GM12864 (cell line): ENCODE measurements at regions not wholly inside any gene's neighbourhood (a gene's known extent, or its start where the extent isn't known, plus 50 kb on each side); places are given as distances from the start of the nearest gene placed in this dataset.

Experiments used
- DNase-seq: peaks from one replicate; pipeline ENCODE4 v3.0.0-alpha.2; 2011; ENCODE audit warnings: low read depth
- H3K4me3 ChIP-seq: 2 replicates; pipeline ENCODE4 v1.5.1; 2011; ENCODE audit warnings: mild to moderate bottlenecking, low read depth, low read length, control low read depth
- CTCF ChIP-seq: IDR thresholded peaks from 2 replicates; pipeline ENCODE4 v1.5.1; 2011; ENCODE audit warnings: low read depth, mild to moderate bottlenecking, moderate library complexity, low read length, control low read depth, inconsistent platforms; ENCODE audit errors: missing control alignments

GRCh38 chr7:57327081-57327480 is 122.9 kb upstream of the ZNF716 start:
- no peak overlapping the region for H3K4me3 ChIP-seq
- no peak for TF ChIP-seq CTCF
- DNase-seq = no peak

- DNase-seq = no peak
- H3K4me3 ChIP-seq = no peak overlapping the region
- TF ChIP-seq CTCF = no peak
Measured at GRCh38 chr7:57328457-57328856, 121.5 kb upstream of the ZNF716 start.

- H3K4me3 ChIP-seq = no peak overlapping the region
- TF ChIP-seq CTCF = no peak
- DNase-seq = no peak
Measured at GRCh38 chr7:57328963-57329362, 121.0 kb upstream of the ZNF716 start.

- DNase-seq = no peak
- no peak for TF ChIP-seq CTCF
Measured at GRCh38 chr7:57339198-57339944, 110.6 kb upstream of the ZNF716 start.

GRCh38 chr7:57342954-57343353 is 107.0 kb upstream of the ZNF716 start:
- DNase-seq = no peak
- H3K4me3 ChIP-seq = no peak overlapping the region
- TF ChIP-seq CTCF = no peak

More at GRCh38 chr7:57339198-57339944, 110.6 kb upstream of the ZNF716 start:
- no peak overlapping the region for H3K4me3 ChIP-seq

- TF ChIP-seq CTCF = no peak
- DNase-seq = no peak
- no peak overlapping the region for H3K4me3 ChIP-seq
Measured at GRCh38 chr7:57343901-57344622, 105.9 kb upstream of the ZNF716 start.
